Panc1 (cell line): ENCODE measurements at regions not wholly inside any gene's neighbourhood (a gene's known extent, or its start where the extent isn't known, plus 50 kb on each side); places are given as distances from the start of the nearest gene placed in this dataset.

Experiments
- ATAC-seq: fragments of 200-7000 bp; cut with Tn5 transposase; 2 replicates; pipeline ENCODE4 v1.9.1; 2020; ENCODE audit warnings: mild to moderate bottlenecking, moderate library complexity
- BruUV-seq: library from RNA; stranded (reverse); fragments of 400-500 nt; replicated peaks from 2 replicates; lab custom pipeline; 2021; lab: Mats Ljungman, UMichigan
- CTCF ChIA-PET: fragments of 300-600 bp; sonication (Branson Sonifier 250); formaldehyde crosslinking; loops from one replicate; lab custom pipeline; 2022; ENCODE audit warnings: antibody characterized with exemption; lab: Charles Lee
- POLR2A ChIA-PET: fragments of 300-600 bp; sonication (Branson Sonifier 250); formaldehyde crosslinking; loops from one replicate; lab custom pipeline; 2022; ENCODE audit warnings: antibody characterized with exemption; lab: Charles Lee
- DNase-seq: peaks from one replicate; pipeline ENCODE4 v3.0.0-alpha.2; 2010; ENCODE audit warnings: low read depth, low spot score
- H3K27ac ChIP-seq: 2 replicates; pipeline ENCODE4 v1.5.1; 2011; ENCODE audit warnings: mild to moderate bottlenecking, low read length, inconsistent platforms
- H3K27me3 ChIP-seq: fragments of 200-500 bp; sonication (Bioruptor generic); 2 replicates; pipeline ENCODE4 v1.6.0; 2014; ENCODE audit warnings: low read length, inconsistent platforms; ENCODE audit not compliant: control insufficient read depth, insufficient read depth
- H3K36me3 ChIP-seq: fragments of 200-500 bp; sonication (Bioruptor generic); 2 replicates; pipeline ENCODE4 v1.5.1; 2014; ENCODE audit warnings: inconsistent platforms, mild to moderate bottlenecking, low read length, moderate library complexity; ENCODE audit not compliant: control insufficient read depth, insufficient read depth
- H3K4me1 ChIP-seq: 2 replicates; pipeline ENCODE4 v1.5.1; 2011; ENCODE audit warnings: inconsistent platforms, mild to moderate bottlenecking, low read length, moderate library complexity; ENCODE audit not compliant: control insufficient read depth, insufficient read depth
- H3K4me3 ChIP-seq, 2 experiments: 2 replicates each; pipeline ENCODE4 v1.5.1; 2011 to 2012; ENCODE audit warnings: low read depth in 2 of 2, low read length in 2 of 2, mild to moderate bottlenecking in 2 of 2, inconsistent platforms in 1 of 2, moderate library complexity in 1 of 2
- H3K9me3 ChIP-seq: fragments of 200-500 bp; sonication (Bioruptor generic); 2 replicates; pipeline ENCODE4 v1.5.1; 2014; ENCODE audit warnings: low read depth, mild to moderate bottlenecking, inconsistent platforms, low read length, moderate library complexity; ENCODE audit not compliant: control insufficient read depth, insufficient read depth
- CTCF ChIP-seq: fragments of 450-650 bp; IDR thresholded peaks from 2 replicates; pipeline ENCODE4 v1.5.1; 2017; ENCODE audit warnings: mild to moderate bottlenecking
- POLR2AphosphoS5 ChIP-seq: IDR thresholded peaks from 2 replicates; pipeline ENCODE4 v1.6.1; 2012; ENCODE audit warnings: mild to moderate bottlenecking, low read depth, low read length, moderate library complexity
- REST ChIP-seq, 2 experiments: IDR thresholded peaks; 2 replicates each; pipeline ENCODE4 v1.6.1; 2011 to 2012; ENCODE audit warnings: low read depth in 2 of 2, control low read depth in 1 of 2, low read length in 1 of 2, mild to moderate bottlenecking in 1 of 2, moderate library complexity in 1 of 2; ENCODE audit not compliant: insufficient read depth in 1 of 2
- SIN3A ChIP-seq: IDR thresholded peaks from 2 replicates; pipeline ENCODE4 v1.6.1; 2012; ENCODE audit warnings: low read depth, mild to moderate bottlenecking, low read length, moderate library complexity, borderline replicate concordance; ENCODE audit not compliant: insufficient read depth
- TCF7L2 ChIP-seq: IDR thresholded peaks from 2 replicates; pipeline ENCODE4 v1.6.1; 2011; ENCODE audit warnings: mild to moderate bottlenecking, low read depth, low read length, inconsistent platforms
- in situ Hi-C: cut with HindIII; loops from 2 replicates; pipeline ENCODE4 v1.10.0; 2016; ENCODE audit warnings: low sequenced_read_pairs, low pct_unique_long_range_greater_than_20kb
- intact Hi-C: fragments of 100-400 bp; cut with micrococcal nuclease; formaldehyde crosslinking; loops from one replicate; pipeline ENCODE4 v1.10.0; 2022; ENCODE audit not compliant: unreplicated experiment

- H3K4me3 ChIP-seq: no peak overlapping the region
- H3K9me3 ChIP-seq: no peaks in the 10 kb centered on the region
- ChIA-PET CTCF (no interaction called here), POLR2A (no interaction called here)
- TF ChIP-seq REST (IDR thresholded peaks at IDR 0.05; ENCODE audit: insufficient read depth in 1 of 2, low read depth in 2 of 2, low read length in 1 of 2) (no peak), SIN3A (no peak), POLR2AphosphoS5 (no peak), TCF7L2 (no peak), CTCF (no peak)
- no peaks in the 10 kb centered on the region for H3K27me3 ChIP-seq
- ATAC-seq: no peak
- BruUV-seq: no TSS peak
- intact Hi-C loops (no loop called here), in situ Hi-C loops (no loop called here)
- no peaks in the 10 kb centered on the region for H3K4me1 ChIP-seq
- H3K27ac ChIP-seq: no peak overlapping the region
- no peaks in the 10 kb centered on the region for H3K36me3 ChIP-seq
- no peak for DNase-seq
These were observed 1089.7 kb downstream of the PCDH17 start for GRCh38 chr13:58721273-58721672.

- no peaks in the 10 kb centered on the region for H3K36me3 ChIP-seq
- intact Hi-C loops (no loop called here), in situ Hi-C loops (no loop called here)
- no peak for DNase-seq
- TF ChIP-seq CTCF: no peak
- TF ChIP-seq SIN3A: no peak
- no peak for TF ChIP-seq REST (IDR thresholded peaks at IDR 0.05; ENCODE audit: insufficient read depth in 1 of 2, low read depth in 2 of 2, low read length in 1 of 2)
- no peaks in the 10 kb centered on the region for H3K9me3 ChIP-seq
- H3K27me3 ChIP-seq: no peaks in the 10 kb centered on the region
- no peak overlapping the region for H3K27ac ChIP-seq
- no peak for ATAC-seq
- BruUV-seq: no TSS peak
- no peak overlapping the region for H3K4me3 ChIP-seq
- POLR2A ChIA-PET: no interaction called here
- H3K4me1 ChIP-seq: no peaks in the 10 kb centered on the region
- CTCF ChIA-PET: no interaction called here
These were observed 1096.6 kb downstream of the PCDH17 start for GRCh38 chr13:58728126-58728525.
